BE2C (cell line): ENCODE measurements at regions not wholly inside any gene's neighbourhood (a gene's known extent, or its start where the extent isn't known, plus 50 kb on each side); places are given as distances from the start of the nearest gene placed in this dataset.

Experiments used
- DNase-seq: peaks from one replicate; pipeline ENCODE4 v3.0.0-alpha.2; 2020
- H3K27me3 ChIP-seq: fragments of 250-450 bp; sonication (Bioruptor Pico); 2 replicates; pipeline ENCODE4 v1.5.1; 2020; ENCODE audit warnings: mild to moderate bottlenecking
- H3K36me3 ChIP-seq: fragments of 250-450 bp; sonication (Bioruptor Pico); 2 replicates; pipeline ENCODE4 v1.5.1; 2020; ENCODE audit warnings: mild to moderate bottlenecking
- H3K4me1 ChIP-seq: fragments of 250-450 bp; sonication (Bioruptor Pico); 2 replicates; pipeline ENCODE4 v1.5.1; 2020
- H3K4me3 ChIP-seq: 2 replicates; pipeline ENCODE4 v1.5.1; 2011; ENCODE audit warnings: low read depth, low read length
- H3K9me3 ChIP-seq: fragments of 250-450 bp; sonication (Bioruptor Pico); 2 replicates; pipeline ENCODE4 v1.5.1; 2020
- TF ChIP-seq, protein P1 (sequence below): IDR thresholded peaks from 2 replicates; pipeline ENCODE4 v1.5.1; 2012; ENCODE audit warnings: mild to moderate bottlenecking, low read depth, low read length

GRCh38 chr1:239570878-239571277 lies 184.5 kb downstream of the CHRM3 start:
- DNase-seq: no peak
- TF ChIP-seq, protein P1, sequence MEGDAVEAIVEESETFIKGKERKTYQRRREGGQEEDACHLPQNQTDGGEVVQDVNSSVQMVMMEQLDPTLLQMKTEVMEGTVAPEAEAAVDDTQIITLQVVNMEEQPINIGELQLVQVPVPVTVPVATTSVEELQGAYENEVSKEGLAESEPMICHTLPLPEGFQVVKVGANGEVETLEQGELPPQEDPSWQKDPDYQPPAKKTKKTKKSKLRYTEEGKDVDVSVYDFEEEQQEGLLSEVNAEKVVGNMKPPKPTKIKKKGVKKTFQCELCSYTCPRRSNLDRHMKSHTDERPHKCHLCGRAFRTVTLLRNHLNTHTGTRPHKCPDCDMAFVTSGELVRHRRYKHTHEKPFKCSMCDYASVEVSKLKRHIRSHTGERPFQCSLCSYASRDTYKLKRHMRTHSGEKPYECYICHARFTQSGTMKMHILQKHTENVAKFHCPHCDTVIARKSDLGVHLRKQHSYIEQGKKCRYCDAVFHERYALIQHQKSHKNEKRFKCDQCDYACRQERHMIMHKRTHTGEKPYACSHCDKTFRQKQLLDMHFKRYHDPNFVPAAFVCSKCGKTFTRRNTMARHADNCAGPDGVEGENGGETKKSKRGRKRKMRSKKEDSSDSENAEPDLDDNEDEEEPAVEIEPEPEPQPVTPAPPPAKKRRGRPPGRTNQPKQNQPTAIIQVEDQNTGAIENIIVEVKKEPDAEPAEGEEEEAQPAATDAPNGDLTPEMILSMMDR: no peak
- no peaks in the 10 kb centered on the region for H3K9me3 ChIP-seq
- H3K4me3 ChIP-seq: no peak overlapping the region
- no peaks in the 10 kb centered on the region for H3K27me3 ChIP-seq
- H3K4me1 ChIP-seq: peaks cover 18% of the 10 kb centered on the region
- H3K36me3 ChIP-seq: no peaks in the 10 kb centered on the region

- no peak for DNase-seq
- Histone ChIP-seq H3K4me1 (peaks cover 15% of the 10 kb centered on the region), H3K36me3 (no peaks in the 10 kb centered on the region), H3K9me3 (no peaks in the 10 kb centered on the region), H3K27me3 (no peaks in the 10 kb centered on the region), H3K4me3 (no peak overlapping the region)
- TF ChIP-seq, protein P1: no peak
These were observed 185.8 kb downstream of the CHRM3 start for GRCh38 chr1:239572183-239572582.

DNA sequence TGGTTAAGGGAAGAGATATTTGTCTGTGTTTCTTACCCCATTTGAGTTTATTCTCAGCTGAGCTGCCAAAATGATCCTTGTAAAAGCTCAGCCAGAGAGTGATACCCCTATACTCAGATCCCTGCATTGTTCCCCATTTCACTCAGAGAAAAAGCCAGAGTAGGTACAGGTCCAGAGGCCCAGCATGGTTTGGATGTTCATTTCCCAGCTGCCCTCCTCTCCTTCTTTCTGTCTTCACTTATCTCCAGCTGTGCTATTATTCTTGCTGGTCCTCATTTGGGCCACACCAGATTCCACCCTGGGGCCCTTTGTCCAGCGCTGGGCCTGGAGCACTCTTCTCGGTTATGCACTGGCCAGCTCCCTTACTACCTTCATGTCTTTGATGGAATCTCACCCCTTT lies 187.7 kb downstream of the CHRM3 start:
- TF ChIP-seq, protein P1: no peak
- Histone ChIP-seq H3K9me3 (no peaks in the 10 kb centered on the region), H3K4me3 (no peak overlapping the region), H3K4me1 (peaks cover 15% of the 10 kb centered on the region), H3K36me3 (no peaks in the 10 kb centered on the region), H3K27me3 (no peaks in the 10 kb centered on the region)
- no peak for DNase-seq

- no peak for DNase-seq
- Histone ChIP-seq H3K4me3 (no peak overlapping the region), H3K27me3 (no peaks in the 10 kb centered on the region), H3K9me3 (no peaks in the 10 kb centered on the region), H3K36me3 (no peaks in the 10 kb centered on the region), H3K4me1 (peaks cover 15% of the 10 kb centered on the region)
- TF ChIP-seq, protein P1: no peak
These were observed 188.7 kb downstream of the CHRM3 start for GRCh38 chr1:239575113-239575512.

DNA sequence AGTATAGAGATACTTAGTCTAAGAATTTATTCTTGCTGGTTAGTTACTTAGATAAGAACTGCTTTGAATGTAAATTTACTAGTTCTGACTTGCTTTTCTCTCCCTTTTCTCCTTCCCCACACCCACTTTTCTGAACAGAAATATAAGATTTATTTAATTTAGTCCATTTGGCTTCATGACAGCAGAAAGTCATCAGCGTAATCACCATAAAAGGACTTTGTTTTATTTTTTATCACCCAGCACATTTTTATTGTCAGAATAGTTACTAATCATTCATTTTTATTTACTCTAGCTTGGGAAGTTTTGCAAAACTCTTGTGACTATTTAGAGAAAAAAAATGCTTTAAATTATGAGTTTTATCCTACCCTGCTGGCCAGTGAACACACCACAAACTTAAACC lies 197.2 kb downstream of the CHRM3 start:
- Histone ChIP-seq H3K4me3 (no peak overlapping the region), H3K36me3 (no peaks in the 10 kb centered on the region), H3K9me3 (no peaks in the 10 kb centered on the region), H3K27me3 (no peaks in the 10 kb centered on the region), H3K4me1 (no peaks in the 10 kb centered on the region)
- no peak for DNase-seq
- TF ChIP-seq, protein P1: no peak

DNA sequence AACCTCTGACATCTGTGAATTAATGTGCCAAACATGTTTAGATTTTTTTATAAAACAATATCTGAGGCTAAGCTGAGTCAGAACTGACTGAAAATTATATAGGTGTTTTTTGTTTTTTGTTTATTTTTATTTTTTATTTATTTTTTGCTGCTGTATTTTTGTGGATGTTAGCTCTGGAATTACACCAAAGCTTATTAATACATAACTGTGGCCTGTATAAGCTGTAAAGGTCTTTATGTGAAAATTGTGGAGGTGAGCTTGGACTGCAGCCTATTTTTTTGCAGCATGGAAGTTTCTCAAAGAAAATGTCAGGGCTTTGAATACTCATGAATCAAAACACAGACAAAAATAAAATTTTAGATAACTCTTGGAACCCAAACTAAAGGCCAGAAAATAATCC lies 199.8 kb downstream of the CHRM3 start:
- Histone ChIP-seq H3K4me1 (no peaks in the 10 kb centered on the region), H3K4me3 (no peak overlapping the region), H3K9me3 (no peaks in the 10 kb centered on the region), H3K36me3 (no peaks in the 10 kb centered on the region), H3K27me3 (no peaks in the 10 kb centered on the region)
- TF ChIP-seq, protein P1: no peak
- DNase-seq: no peak
